ENCODE measurements at regions not wholly inside any gene's neighbourhood (a gene's known extent, or its start where the extent isn't known, plus 50 kb on each side); places are given as distances from the start of the nearest gene placed in this dataset.

DNA sequence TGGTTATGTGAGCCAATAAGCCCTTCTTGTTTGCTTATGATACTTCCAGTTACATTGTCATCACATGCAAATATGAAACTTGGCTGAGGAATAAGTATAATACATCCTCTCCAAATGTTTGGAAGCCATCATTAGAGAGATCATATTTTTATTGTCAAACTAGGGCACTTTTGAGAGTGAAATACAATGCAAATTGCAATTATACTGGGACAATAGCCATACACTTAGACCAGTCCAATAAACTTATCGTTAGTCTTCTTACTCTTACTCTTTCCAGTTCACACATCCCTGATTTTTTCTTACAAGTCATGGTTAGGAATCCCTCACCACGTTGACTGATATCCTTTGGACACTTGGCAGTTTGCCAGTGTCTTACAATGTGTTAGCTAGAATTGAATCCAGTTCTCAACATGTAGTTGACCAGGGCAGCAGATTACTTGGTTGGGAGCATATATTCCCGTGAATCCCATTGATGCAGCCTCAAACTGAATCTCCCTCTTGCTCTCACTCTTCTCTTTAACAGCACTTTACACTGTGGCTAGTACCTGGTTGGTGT is 519.7 kb upstream of the ID4 start:
- Histone ChIP-seq H2AFZ (ENCODE audit: low read depth, low read length) (no peak overlapping the region), H3K4me3 (ENCODE audit: low read length) (no peak overlapping the region), H4K20me1 (ENCODE audit: insufficient read depth) (no peaks in the 10 kb centered on the region), H3F3A (ENCODE audit: insufficient read depth, low read length, poor library complexity, severe bottlenecking) (no peaks in the 10 kb centered on the region), H3K27ac (ENCODE audit: low read length) (no peak overlapping the region), H3K27me3 (ENCODE audit: insufficient read depth, low read depth, low read length) (no peaks in the 10 kb centered on the region), H3K9ac (ENCODE audit: low read length) (no peak overlapping the region), H3K36me3 (ENCODE audit: insufficient read depth, low read length) (no peaks in the 10 kb centered on the region), H3K4me2 (ENCODE audit: low read length) (no peak overlapping the region), H3K9me3 (ENCODE audit: low read length) (no peaks in the 10 kb centered on the region), H3K9me2 (ENCODE audit: insufficient read depth, low read length) (no peaks in the 10 kb centered on the region), H3K79me2 (replicated peaks; ENCODE audit: insufficient read depth, low read length) (no peaks in the 10 kb centered on the region)
- no peak for TF ChIP-seq EZH2 (IDR thresholded peaks at IDR 0.05; ENCODE audit: borderline replicate concordance, insufficient read depth, low read length, poor library complexity, severe bottlenecking)
- TF ChIP-seq EP300 (conservative IDR thresholded peaks at IDR 0.05; ENCODE audit: poor library complexity, severe bottlenecking), result no peak
- no peak for TF ChIP-seq RAD21 (conservative IDR thresholded peaks at IDR 0.05)
- no peak for TF ChIP-seq TAF1 (IDR thresholded peaks at IDR 0.05; ENCODE audit: low read depth)
- TF ChIP-seq, protein P1, sequence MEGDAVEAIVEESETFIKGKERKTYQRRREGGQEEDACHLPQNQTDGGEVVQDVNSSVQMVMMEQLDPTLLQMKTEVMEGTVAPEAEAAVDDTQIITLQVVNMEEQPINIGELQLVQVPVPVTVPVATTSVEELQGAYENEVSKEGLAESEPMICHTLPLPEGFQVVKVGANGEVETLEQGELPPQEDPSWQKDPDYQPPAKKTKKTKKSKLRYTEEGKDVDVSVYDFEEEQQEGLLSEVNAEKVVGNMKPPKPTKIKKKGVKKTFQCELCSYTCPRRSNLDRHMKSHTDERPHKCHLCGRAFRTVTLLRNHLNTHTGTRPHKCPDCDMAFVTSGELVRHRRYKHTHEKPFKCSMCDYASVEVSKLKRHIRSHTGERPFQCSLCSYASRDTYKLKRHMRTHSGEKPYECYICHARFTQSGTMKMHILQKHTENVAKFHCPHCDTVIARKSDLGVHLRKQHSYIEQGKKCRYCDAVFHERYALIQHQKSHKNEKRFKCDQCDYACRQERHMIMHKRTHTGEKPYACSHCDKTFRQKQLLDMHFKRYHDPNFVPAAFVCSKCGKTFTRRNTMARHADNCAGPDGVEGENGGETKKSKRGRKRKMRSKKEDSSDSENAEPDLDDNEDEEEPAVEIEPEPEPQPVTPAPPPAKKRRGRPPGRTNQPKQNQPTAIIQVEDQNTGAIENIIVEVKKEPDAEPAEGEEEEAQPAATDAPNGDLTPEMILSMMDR (IDR thresholded peaks at IDR 0.05; ENCODE audit: poor library complexity, severe bottlenecking), result no peak

DNA sequence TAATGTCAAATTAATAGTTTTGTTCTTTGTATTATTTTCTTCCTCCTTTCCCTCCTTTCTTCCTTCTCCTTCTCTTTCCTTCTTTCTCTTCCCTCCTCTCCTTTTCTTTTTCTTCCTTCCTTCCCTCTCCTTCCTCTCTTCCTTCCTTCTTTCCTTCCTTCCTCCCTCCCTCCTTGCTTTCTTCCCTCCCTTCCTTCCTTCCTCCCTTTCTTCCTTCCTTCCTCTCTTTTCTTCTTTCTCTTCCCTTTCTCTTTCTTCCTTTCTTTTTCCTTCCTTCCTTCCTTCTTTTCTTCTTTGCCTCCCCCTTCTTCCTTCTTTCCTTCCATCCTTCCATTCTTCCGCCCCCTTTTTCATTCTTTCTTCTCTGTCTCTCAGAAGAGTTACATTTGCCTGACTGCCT is 518.2 kb upstream of the ID4 start:
- Histone ChIP-seq H4K20me1 (ENCODE audit: insufficient read depth) (no peaks in the 10 kb centered on the region), H3K27me3 (ENCODE audit: insufficient read depth, low read depth, low read length) (no peaks in the 10 kb centered on the region), H3K9me2 (ENCODE audit: insufficient read depth, low read length) (no peaks in the 10 kb centered on the region), H3F3A (ENCODE audit: insufficient read depth, low read length, poor library complexity, severe bottlenecking) (no peaks in the 10 kb centered on the region), H2AFZ (ENCODE audit: low read depth, low read length) (no peak overlapping the region), H3K27ac (ENCODE audit: low read length) (no peak overlapping the region), H3K4me3 (ENCODE audit: low read length) (no peak overlapping the region), H3K4me2 (ENCODE audit: low read length) (no peak overlapping the region), H3K9ac (ENCODE audit: low read length) (no peak overlapping the region), H3K79me2 (replicated peaks; ENCODE audit: insufficient read depth, low read length) (no peaks in the 10 kb centered on the region), H3K36me3 (ENCODE audit: insufficient read depth, low read length) (no peaks in the 10 kb centered on the region), H3K9me3 (ENCODE audit: low read length) (no peaks in the 10 kb centered on the region)
- TF ChIP-seq RAD21 (conservative IDR thresholded peaks at IDR 0.05) (no peak), EP300 (conservative IDR thresholded peaks at IDR 0.05; ENCODE audit: poor library complexity, severe bottlenecking) (no peak), MXI1 (conservative IDR thresholded peaks at IDR 0.05; ENCODE audit: poor library complexity, severe bottlenecking) (no peak), TAF1 (IDR thresholded peaks at IDR 0.05; ENCODE audit: low read depth) (no peak), EZH2 (IDR thresholded peaks at IDR 0.05; ENCODE audit: borderline replicate concordance, insufficient read depth, low read length, poor library complexity, severe bottlenecking) (no peak), POLR2AphosphoS5 (IDR thresholded peaks at IDR 0.05) (no peak), SMC3 (conservative IDR thresholded peaks at IDR 0.05; ENCODE audit: poor library complexity) (no peak)
- TF ChIP-seq, protein P1 (IDR thresholded peaks at IDR 0.05; ENCODE audit: poor library complexity, severe bottlenecking), result no peak
- TF ChIP-seq, protein P2, sequence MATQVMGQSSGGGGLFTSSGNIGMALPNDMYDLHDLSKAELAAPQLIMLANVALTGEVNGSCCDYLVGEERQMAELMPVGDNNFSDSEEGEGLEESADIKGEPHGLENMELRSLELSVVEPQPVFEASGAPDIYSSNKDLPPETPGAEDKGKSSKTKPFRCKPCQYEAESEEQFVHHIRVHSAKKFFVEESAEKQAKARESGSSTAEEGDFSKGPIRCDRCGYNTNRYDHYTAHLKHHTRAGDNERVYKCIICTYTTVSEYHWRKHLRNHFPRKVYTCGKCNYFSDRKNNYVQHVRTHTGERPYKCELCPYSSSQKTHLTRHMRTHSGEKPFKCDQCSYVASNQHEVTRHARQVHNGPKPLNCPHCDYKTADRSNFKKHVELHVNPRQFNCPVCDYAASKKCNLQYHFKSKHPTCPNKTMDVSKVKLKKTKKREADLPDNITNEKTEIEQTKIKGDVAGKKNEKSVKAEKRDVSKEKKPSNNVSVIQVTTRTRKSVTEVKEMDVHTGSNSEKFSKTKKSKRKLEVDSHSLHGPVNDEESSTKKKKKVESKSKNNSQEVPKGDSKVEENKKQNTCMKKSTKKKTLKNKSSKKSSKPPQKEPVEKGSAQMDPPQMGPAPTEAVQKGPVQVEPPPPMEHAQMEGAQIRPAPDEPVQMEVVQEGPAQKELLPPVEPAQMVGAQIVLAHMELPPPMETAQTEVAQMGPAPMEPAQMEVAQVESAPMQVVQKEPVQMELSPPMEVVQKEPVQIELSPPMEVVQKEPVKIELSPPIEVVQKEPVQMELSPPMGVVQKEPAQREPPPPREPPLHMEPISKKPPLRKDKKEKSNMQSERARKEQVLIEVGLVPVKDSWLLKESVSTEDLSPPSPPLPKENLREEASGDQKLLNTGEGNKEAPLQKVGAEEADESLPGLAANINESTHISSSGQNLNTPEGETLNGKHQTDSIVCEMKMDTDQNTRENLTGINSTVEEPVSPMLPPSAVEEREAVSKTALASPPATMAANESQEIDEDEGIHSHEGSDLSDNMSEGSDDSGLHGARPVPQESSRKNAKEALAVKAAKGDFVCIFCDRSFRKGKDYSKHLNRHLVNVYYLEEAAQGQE (IDR thresholded peaks at IDR 0.05; ENCODE audit: borderline replicate concordance), result no peak
